WTC11 (cell line): ENCODE measurements at regions not wholly inside any gene's neighbourhood (a gene's known extent, or its start where the extent isn't known, plus 50 kb on each side); places are given as distances from the start of the nearest gene placed in this dataset.

ENCODE experiments used
- ATAC-seq: fragments of 200-7000 bp; cut with Tn5 transposase; 2 replicates; pipeline ENCODE4 v1.10.0; 2021; ENCODE audit warnings: mild to moderate bottlenecking, moderate library complexity
- CTCF ChIA-PET: fragments of 300-600 bp; sonication (Branson Sonifier 250); formaldehyde crosslinking; loops from one replicate; lab custom pipeline; 2021; ENCODE audit warnings: antibody characterized with exemption; lab: Charles Lee
- POLR2A ChIA-PET: fragments of 350-600 bp; sonication (Branson Sonifier 250); formaldehyde crosslinking; loops from one replicate; lab custom pipeline; 2021; ENCODE audit warnings: antibody characterized with exemption; lab: Charles Lee
- DNase-seq: peaks from one replicate; pipeline ENCODE4 v3.0.0; 2021; ENCODE audit warnings: low spot score
- H3K27ac Mint-ChIP-seq: 2 replicates; pipeline ENCODE4 v1.8.0; 2021; ENCODE audit warnings: mixed read lengths
- H3K27me3 Mint-ChIP-seq: 2 replicates; pipeline ENCODE4 v1.8.0; 2021; ENCODE audit warnings: low read depth, mild to moderate bottlenecking, moderate library complexity, mixed read lengths
- H3K36me3 Mint-ChIP-seq: 2 replicates; pipeline ENCODE4 v1.8.0; 2021; ENCODE audit warnings: mixed read lengths
- H3K4me1 Mint-ChIP-seq: 2 replicates; pipeline ENCODE4 v1.8.0; 2022; ENCODE audit warnings: mixed read lengths
- H3K4me3 Mint-ChIP-seq: 2 replicates; pipeline ENCODE4 v1.8.0; 2021; ENCODE audit warnings: mild to moderate bottlenecking, moderate library complexity, mixed read lengths
- H3K9me3 Mint-ChIP-seq: 2 replicates; pipeline ENCODE4 v1.8.0; 2021; ENCODE audit warnings: mixed read lengths
- ATF1 ChIP-seq: sonication (generic); formaldehyde crosslinking; IDR thresholded peaks from 2 replicates; pipeline ENCODE4 v1.8.1; 2023; ENCODE audit warnings: mild to moderate bottlenecking, moderate library complexity, missing genetic modification reagents
- E2F5 ChIP-seq: sonication (generic); formaldehyde crosslinking; IDR thresholded peaks from 2 replicates; pipeline ENCODE4 v1.8.1; 2022; ENCODE audit warnings: mild to moderate bottlenecking, moderate library complexity, missing genetic modification reagents
- EMX1 ChIP-seq: fragments of 250-450 bp; sonication (Bioruptor Pico); IDR thresholded peaks from 2 replicates; pipeline ENCODE4 v1.8.0; 2021; ENCODE audit warnings: mild to moderate bottlenecking
- ESRRA ChIP-seq: sonication (generic); formaldehyde crosslinking; IDR thresholded peaks from 2 replicates; pipeline ENCODE4 v1.8.1; 2022; ENCODE audit warnings: mild to moderate bottlenecking, missing genetic modification reagents, borderline replicate concordance
- FOXK1 ChIP-seq: sonication (generic); formaldehyde crosslinking; IDR thresholded peaks from 2 replicates; pipeline ENCODE4 v1.8.0; 2022; ENCODE audit warnings: mild to moderate bottlenecking, moderate library complexity, missing genetic modification reagents
- FOXP4 ChIP-seq: sonication (generic); formaldehyde crosslinking; IDR thresholded peaks from 2 replicates; pipeline ENCODE4 v1.8.0; 2022; ENCODE audit warnings: mild to moderate bottlenecking, missing genetic modification reagents
- JAZF1 ChIP-seq: fragments of 250-450 bp; sonication (Bioruptor Pico); IDR thresholded peaks from 2 replicates; pipeline ENCODE4 v1.9.0; 2021; ENCODE audit warnings: moderate library complexity, mild to moderate bottlenecking, inconsistent platforms
- NR2C2 ChIP-seq: sonication (generic); formaldehyde crosslinking; IDR thresholded peaks from 2 replicates; pipeline ENCODE4 v1.8.0; 2022; ENCODE audit warnings: mild to moderate bottlenecking, missing genetic modification reagents
- SOX15 ChIP-seq: fragments of 250-450 bp; sonication (Bioruptor Pico); IDR thresholded peaks from 2 replicates; pipeline ENCODE4 v1.9.0; 2021; ENCODE audit warnings: mild to moderate bottlenecking
- TEAD1 ChIP-seq: sonication (generic); formaldehyde crosslinking; IDR thresholded peaks from 2 replicates; pipeline ENCODE4 v1.8.0; 2022; ENCODE audit warnings: mild to moderate bottlenecking, missing genetic modification reagents
- ZBTB21 ChIP-seq: sonication (generic); formaldehyde crosslinking; IDR thresholded peaks from 2 replicates; pipeline ENCODE4 v1.8.1; 2023; ENCODE audit warnings: mild to moderate bottlenecking, missing genetic modification reagents, borderline replicate concordance
- ZNF138 ChIP-seq: sonication (generic); formaldehyde crosslinking; conservative IDR thresholded peaks from 2 replicates; pipeline ENCODE4 v1.8.1; 2022; ENCODE audit warnings: mild to moderate bottlenecking, moderate library complexity, missing genetic modification reagents
- ZNF317 ChIP-seq: sonication (generic); formaldehyde crosslinking; IDR thresholded peaks from 2 replicates; pipeline ENCODE4 v1.8.1; 2023; ENCODE audit warnings: low read depth, mild to moderate bottlenecking, moderate library complexity, missing genetic modification reagents, borderline replicate concordance
- ZNF425 ChIP-seq: fragments of 250-450 bp; sonication (Bioruptor Pico); conservative IDR thresholded peaks from 2 replicates; pipeline ENCODE4 v1.9.0; 2021; ENCODE audit warnings: mild to moderate bottlenecking
- TF ChIP-seq, protein P1 (sequence below): sonication (generic); formaldehyde crosslinking; IDR thresholded peaks from 2 replicates; pipeline ENCODE4 v1.8.1; 2022; ENCODE audit warnings: low read depth, mild to moderate bottlenecking, moderate library complexity, missing genetic modification reagents, borderline replicate concordance
- TF ChIP-seq, protein P2 (sequence below): sonication (generic); formaldehyde crosslinking; IDR thresholded peaks from 2 replicates; pipeline ENCODE4 v1.8.1; 2023; ENCODE audit warnings: mild to moderate bottlenecking, missing genetic modification reagents, borderline replicate concordance
- TF ChIP-seq, protein P3 (sequence below): sonication (generic); formaldehyde crosslinking; IDR thresholded peaks from 2 replicates; pipeline ENCODE4 v1.8.1; 2023; ENCODE audit warnings: mild to moderate bottlenecking, missing genetic modification reagents
- TF ChIP-seq, protein P4 (sequence below): fragments of 250-450 bp; sonication (Bioruptor Pico); IDR thresholded peaks from 2 replicates; pipeline ENCODE4 v1.8.0; 2021; ENCODE audit warnings: mild to moderate bottlenecking
- TF ChIP-seq, protein P5 (sequence below): sonication (generic); formaldehyde crosslinking; conservative IDR thresholded peaks from 2 replicates; pipeline ENCODE4 v1.8.1; 2023; ENCODE audit warnings: mild to moderate bottlenecking, low read depth, missing genetic modification reagents, moderate library complexity

DNA sequence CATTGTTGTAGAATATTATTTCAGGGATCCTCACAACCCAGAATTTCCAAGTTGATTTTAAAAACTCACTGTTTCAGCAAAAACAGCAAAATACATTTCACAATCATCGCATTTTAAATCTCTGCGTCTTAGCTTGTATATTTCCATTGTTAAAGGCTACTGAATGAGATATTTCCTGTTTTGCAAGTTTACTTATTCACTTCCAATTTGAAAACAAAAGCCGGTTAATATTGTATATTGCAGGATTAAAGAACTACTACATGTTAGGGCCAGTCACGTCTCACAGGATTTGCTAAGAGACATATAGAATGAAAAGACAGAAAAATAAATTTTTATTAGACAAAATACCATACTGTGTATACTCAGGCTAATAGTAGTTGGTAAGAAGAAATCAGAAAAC, 395.9 kb upstream of the CDH9 start:
- no peaks in the 10 kb centered on the region for H3K27me3 Mint-ChIP-seq
- H3K27ac Mint-ChIP-seq = no peak overlapping the region
- TF ChIP-seq ZBTB21 (no peak), JAZF1 (CRISPR knock-in tag) (no peak), SOX15 (CRISPR knock-in tag) (no peak), FOXK1 (no peak), ZNF425 (CRISPR knock-in tag) (no peak), E2F5 (CRISPR knock-in tag) (no peak), FOXP4 (CRISPR knock-in tag) (no peak), TEAD1 (CRISPR knock-in tag) (no peak), EMX1 (CRISPR knock-in tag) (no peak), ESRRA (CRISPR knock-in tag) (no peak), NR2C2 (CRISPR knock-in tag) (no peak), ZNF317 (CRISPR knock-in tag) (no peak), ATF1 (CRISPR knock-in tag) (no peak), ZNF138 (no peak)
- TF ChIP-seq, protein P1, sequence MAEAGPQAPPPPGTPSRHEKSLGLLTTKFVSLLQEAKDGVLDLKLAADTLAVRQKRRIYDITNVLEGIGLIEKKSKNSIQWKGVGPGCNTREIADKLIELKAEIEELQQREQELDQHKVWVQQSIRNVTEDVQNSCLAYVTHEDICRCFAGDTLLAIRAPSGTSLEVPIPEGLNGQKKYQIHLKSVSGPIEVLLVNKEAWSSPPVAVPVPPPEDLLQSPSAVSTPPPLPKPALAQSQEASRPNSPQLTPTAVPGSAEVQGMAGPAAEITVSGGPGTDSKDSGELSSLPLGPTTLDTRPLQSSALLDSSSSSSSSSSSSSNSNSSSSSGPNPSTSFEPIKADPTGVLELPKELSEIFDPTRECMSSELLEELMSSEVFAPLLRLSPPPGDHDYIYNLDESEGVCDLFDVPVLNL (CRISPR knock-in tag) = no peak
- TF ChIP-seq, protein P2, sequence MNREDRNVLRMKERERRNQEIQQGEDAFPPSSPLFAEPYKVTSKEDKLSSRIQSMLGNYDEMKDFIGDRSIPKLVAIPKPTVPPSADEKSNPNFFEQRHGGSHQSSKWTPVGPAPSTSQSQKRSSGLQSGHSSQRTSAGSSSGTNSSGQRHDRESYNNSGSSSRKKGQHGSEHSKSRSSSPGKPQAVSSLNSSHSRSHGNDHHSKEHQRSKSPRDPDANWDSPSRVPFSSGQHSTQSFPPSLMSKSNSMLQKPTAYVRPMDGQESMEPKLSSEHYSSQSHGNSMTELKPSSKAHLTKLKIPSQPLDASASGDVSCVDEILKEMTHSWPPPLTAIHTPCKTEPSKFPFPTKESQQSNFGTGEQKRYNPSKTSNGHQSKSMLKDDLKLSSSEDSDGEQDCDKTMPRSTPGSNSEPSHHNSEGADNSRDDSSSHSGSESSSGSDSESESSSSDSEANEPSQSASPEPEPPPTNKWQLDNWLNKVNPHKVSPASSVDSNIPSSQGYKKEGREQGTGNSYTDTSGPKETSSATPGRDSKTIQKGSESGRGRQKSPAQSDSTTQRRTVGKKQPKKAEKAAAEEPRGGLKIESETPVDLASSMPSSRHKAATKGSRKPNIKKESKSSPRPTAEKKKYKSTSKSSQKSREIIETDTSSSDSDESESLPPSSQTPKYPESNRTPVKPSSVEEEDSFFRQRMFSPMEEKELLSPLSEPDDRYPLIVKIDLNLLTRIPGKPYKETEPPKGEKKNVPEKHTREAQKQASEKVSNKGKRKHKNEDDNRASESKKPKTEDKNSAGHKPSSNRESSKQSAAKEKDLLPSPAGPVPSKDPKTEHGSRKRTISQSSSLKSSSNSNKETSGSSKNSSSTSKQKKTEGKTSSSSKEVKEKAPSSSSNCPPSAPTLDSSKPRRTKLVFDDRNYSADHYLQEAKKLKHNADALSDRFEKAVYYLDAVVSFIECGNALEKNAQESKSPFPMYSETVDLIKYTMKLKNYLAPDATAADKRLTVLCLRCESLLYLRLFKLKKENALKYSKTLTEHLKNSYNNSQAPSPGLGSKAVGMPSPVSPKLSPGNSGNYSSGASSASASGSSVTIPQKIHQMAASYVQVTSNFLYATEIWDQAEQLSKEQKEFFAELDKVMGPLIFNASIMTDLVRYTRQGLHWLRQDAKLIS (CRISPR knock-in tag) = no peak
- TF ChIP-seq, protein P3, sequence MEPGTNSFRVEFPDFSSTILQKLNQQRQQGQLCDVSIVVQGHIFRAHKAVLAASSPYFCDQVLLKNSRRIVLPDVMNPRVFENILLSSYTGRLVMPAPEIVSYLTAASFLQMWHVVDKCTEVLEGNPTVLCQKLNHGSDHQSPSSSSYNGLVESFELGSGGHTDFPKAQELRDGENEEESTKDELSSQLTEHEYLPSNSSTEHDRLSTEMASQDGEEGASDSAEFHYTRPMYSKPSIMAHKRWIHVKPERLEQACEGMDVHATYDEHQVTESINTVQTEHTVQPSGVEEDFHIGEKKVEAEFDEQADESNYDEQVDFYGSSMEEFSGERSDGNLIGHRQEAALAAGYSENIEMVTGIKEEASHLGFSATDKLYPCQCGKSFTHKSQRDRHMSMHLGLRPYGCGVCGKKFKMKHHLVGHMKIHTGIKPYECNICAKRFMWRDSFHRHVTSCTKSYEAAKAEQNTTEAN (CRISPR knock-in tag) = no peak
- TF ChIP-seq, protein P4, sequence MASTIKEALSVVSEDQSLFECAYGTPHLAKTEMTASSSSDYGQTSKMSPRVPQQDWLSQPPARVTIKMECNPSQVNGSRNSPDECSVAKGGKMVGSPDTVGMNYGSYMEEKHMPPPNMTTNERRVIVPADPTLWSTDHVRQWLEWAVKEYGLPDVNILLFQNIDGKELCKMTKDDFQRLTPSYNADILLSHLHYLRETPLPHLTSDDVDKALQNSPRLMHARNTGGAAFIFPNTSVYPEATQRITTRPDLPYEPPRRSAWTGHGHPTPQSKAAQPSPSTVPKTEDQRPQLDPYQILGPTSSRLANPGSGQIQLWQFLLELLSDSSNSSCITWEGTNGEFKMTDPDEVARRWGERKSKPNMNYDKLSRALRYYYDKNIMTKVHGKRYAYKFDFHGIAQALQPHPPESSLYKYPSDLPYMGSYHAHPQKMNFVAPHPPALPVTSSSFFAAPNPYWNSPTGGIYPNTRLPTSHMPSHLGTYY (CRISPR knock-in tag) = no peak
- TF ChIP-seq, protein P5, sequence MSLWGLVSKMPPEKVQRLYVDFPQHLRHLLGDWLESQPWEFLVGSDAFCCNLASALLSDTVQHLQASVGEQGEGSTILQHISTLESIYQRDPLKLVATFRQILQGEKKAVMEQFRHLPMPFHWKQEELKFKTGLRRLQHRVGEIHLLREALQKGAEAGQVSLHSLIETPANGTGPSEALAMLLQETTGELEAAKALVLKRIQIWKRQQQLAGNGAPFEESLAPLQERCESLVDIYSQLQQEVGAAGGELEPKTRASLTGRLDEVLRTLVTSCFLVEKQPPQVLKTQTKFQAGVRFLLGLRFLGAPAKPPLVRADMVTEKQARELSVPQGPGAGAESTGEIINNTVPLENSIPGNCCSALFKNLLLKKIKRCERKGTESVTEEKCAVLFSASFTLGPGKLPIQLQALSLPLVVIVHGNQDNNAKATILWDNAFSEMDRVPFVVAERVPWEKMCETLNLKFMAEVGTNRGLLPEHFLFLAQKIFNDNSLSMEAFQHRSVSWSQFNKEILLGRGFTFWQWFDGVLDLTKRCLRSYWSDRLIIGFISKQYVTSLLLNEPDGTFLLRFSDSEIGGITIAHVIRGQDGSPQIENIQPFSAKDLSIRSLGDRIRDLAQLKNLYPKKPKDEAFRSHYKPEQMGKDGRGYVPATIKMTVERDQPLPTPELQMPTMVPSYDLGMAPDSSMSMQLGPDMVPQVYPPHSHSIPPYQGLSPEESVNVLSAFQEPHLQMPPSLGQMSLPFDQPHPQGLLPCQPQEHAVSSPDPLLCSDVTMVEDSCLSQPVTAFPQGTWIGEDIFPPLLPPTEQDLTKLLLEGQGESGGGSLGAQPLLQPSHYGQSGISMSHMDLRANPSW (CRISPR knock-in tag) = no peak
- H3K36me3 Mint-ChIP-seq = peaks cover 8% of the 10 kb centered on the region
- H3K9me3 Mint-ChIP-seq = peaks cover 19% of the 10 kb centered on the region
- DNase-seq = no peak
- ChIA-PET CTCF (no interaction called here), POLR2A (no interaction called here)
- no peak overlapping the region for H3K4me3 Mint-ChIP-seq
- H3K4me1 Mint-ChIP-seq = peaks cover 14% of the 10 kb centered on the region
- no peak for ATAC-seq
